Activated T-helper 17 cell treated with anti-CD3 and anti-CD28 coated beads, Interleukin-2, amount 50 U/mL, for 72 hours (primary cell): ENCODE measurements at regions not wholly inside any gene's neighbourhood (a gene's known extent, or its start where the extent isn't known, plus 50 kb on each side); places are given as distances from the start of the nearest gene placed in this dataset.

ENCODE experiments used
- ATAC-seq: fragments of 150-1000 bp; cut with Tn5 transposase; replicated peaks from 2 replicates; pipeline ENCODE4 v1.10.0; 2021; ENCODE audit warnings: mild to moderate bottlenecking, moderate library complexity
- H3K27ac Mint-ChIP-seq: one replicate; pipeline ENCODE4 v1.8.0; 2022; ENCODE audit warnings: mixed read lengths
- H3K27me3 Mint-ChIP-seq: one replicate; pipeline ENCODE4 v1.8.0; 2022; ENCODE audit warnings: mixed read lengths
- H3K36me3 Mint-ChIP-seq: one replicate; pipeline ENCODE4 v1.8.0; 2022; ENCODE audit warnings: low read depth, mild to moderate bottlenecking, mixed read lengths
- H3K4me1 Mint-ChIP-seq: one replicate; pipeline ENCODE4 v1.8.0; 2022; ENCODE audit warnings: mixed read lengths
- H3K4me3 Mint-ChIP-seq: one replicate; pipeline ENCODE4 v1.8.0; 2022; ENCODE audit warnings: mild to moderate bottlenecking, mixed read lengths
- H3K9me3 Mint-ChIP-seq: one replicate; pipeline ENCODE4 v1.8.0; 2022; ENCODE audit warnings: mixed read lengths

GRCh38 chr12:11568762-11569478 is 80.6 kb upstream of the ETV6 start:
- no peak for ATAC-seq
- Mint-ChIP-seq H3K36me3 (no peaks in the 10 kb centered on the region), H3K9me3 (no peaks in the 10 kb centered on the region), H3K4me1 (no peaks in the 10 kb centered on the region), H3K27ac (no peak overlapping the region), H3K4me3 (no peak overlapping the region), H3K27me3 (no peaks in the 10 kb centered on the region)

DNA sequence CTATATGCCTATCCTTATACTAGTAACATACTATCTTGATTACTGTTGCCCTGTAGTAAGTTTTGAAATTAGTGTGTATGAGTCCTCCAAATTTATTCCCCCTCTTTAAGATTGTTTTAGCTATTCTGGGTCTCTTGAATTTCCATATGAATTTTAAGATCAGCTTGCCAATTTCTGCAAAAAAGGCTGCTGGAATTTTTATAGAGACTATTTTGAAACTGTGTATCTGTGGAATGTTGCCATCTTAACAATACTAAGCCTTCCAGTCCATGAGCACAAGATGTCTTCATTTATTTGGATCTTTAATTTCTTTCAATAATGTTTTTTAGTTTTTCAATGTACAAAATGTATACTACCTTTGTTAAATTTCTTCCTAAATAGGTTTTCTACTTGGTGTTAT is 79.8 kb upstream of the ETV6 start:
- Mint-ChIP-seq H3K27me3 (no peaks in the 10 kb centered on the region), H3K9me3 (no peaks in the 10 kb centered on the region), H3K36me3 (no peaks in the 10 kb centered on the region), H3K4me3 (no peak overlapping the region), H3K27ac (no peak overlapping the region), H3K4me1 (no peaks in the 10 kb centered on the region)
- no peak for ATAC-seq

- ATAC-seq, result no peak
- no peaks in the 10 kb centered on the region for H3K9me3 Mint-ChIP-seq
- no peaks in the 10 kb centered on the region for H3K27me3 Mint-ChIP-seq
- H3K4me1 Mint-ChIP-seq, result no peaks in the 10 kb centered on the region
- no peaks in the 10 kb centered on the region for H3K36me3 Mint-ChIP-seq
- H3K27ac Mint-ChIP-seq, result no peak overlapping the region
- H3K4me3 Mint-ChIP-seq, result no peak overlapping the region
Measured at GRCh38 chr12:11573880-11574279, 75.6 kb upstream of the ETV6 start.

- Mint-ChIP-seq H3K4me3 (no peak overlapping the region), H3K27me3 (no peaks in the 10 kb centered on the region), H3K9me3 (no peaks in the 10 kb centered on the region), H3K36me3 (no peaks in the 10 kb centered on the region), H3K4me1 (peaks cover under 1% of the 10 kb centered on the region), H3K27ac (no peak overlapping the region)
- ATAC-seq, result peak; percentile 58
Measured at GRCh38 chr12:11576104-11576503, 73.4 kb upstream of the ETV6 start.

DNA sequence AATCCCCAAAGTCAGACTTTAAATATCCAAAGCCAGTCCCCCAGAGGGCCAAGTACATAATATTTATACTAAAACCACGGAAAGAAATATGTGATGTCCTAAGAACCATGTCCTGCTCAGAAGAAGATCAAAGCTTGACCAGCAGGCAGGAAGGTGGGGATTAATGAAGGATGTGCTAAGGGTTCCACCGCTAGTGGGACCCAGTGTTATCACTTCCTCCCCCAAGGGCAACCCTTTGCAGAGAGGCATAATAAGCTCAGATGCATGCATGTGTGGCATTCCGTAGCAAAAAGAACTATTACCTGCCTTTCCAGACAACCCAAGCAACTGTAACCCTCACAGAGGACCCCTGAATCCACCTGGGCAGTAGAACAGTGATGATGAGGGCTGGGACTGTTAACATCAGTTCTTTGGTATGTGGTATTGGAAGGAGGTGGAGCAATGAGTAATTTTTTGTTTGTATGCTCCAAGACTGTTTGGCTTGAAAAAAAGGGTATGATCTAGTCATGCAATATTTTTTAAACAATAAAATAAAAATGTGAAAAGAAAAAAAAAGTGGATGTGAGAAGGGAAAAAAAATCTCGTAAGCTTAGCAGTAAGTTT is 71.7 kb upstream of the ETV6 start:
- H3K4me3 Mint-ChIP-seq, result no peak overlapping the region
- ATAC-seq, result no peak
- no peaks in the 10 kb centered on the region for H3K36me3 Mint-ChIP-seq
- no peak overlapping the region for H3K27ac Mint-ChIP-seq
- no peaks in the 10 kb centered on the region for H3K27me3 Mint-ChIP-seq
- H3K9me3 Mint-ChIP-seq, result no peaks in the 10 kb centered on the region
- H3K4me1 Mint-ChIP-seq, result peaks cover 4% of the 10 kb centered on the region

- H3K4me3 Mint-ChIP-seq, result no peak overlapping the region
- H3K4me1 Mint-ChIP-seq, result peaks cover 4% of the 10 kb centered on the region
- H3K27ac Mint-ChIP-seq, result peak overlapping the region; percentile 24
- no peaks in the 10 kb centered on the region for H3K36me3 Mint-ChIP-seq
- peak; percentile 75 for ATAC-seq
- H3K27me3 Mint-ChIP-seq, result no peaks in the 10 kb centered on the region
- no peaks in the 10 kb centered on the region for H3K9me3 Mint-ChIP-seq
Measured at GRCh38 chr12:11578461-11578993, 70.9 kb upstream of the ETV6 start.

DNA sequence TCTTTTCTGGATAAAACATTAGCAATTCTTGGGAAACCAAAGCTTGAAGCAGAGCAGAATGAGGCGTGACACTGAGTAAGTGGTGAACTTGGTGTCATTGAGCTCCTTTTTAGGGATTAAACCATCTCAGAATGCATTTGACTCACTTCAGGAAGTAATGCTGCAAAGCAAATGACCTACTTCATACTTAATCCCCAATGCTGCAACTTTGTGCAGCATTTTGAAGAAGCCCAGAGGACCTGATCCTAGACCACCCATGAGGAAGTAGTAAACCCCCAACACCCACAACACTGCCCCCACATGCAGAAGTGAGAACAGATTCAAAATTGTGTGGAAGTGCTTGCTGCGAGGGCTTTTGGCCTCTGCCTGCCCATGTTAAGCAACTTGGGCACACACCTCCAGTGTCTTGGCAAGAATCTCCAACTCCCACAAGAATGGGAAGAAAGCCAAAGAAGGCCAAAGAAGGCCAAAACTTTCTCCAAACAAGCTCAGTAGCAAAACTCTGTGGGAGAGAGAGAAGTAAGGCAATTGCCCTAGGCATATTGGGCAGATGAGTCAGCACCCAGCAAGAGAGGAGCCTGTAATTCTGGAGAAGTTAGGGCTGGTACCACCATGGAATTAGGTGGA is 69.2 kb upstream of the ETV6 start:
- peaks cover 4% of the 10 kb centered on the region for H3K4me1 Mint-ChIP-seq
- no peak overlapping the region for H3K27ac Mint-ChIP-seq
- no peak overlapping the region for H3K4me3 Mint-ChIP-seq
- H3K9me3 Mint-ChIP-seq, result no peaks in the 10 kb centered on the region
- ATAC-seq, result peak; percentile 47
- no peaks in the 10 kb centered on the region for H3K27me3 Mint-ChIP-seq
- H3K36me3 Mint-ChIP-seq, result no peaks in the 10 kb centered on the region

- no peak for ATAC-seq
- peaks cover 4% of the 10 kb centered on the region for H3K4me1 Mint-ChIP-seq
- H3K9me3 Mint-ChIP-seq, result no peaks in the 10 kb centered on the region
- H3K27me3 Mint-ChIP-seq, result no peaks in the 10 kb centered on the region
- H3K27ac Mint-ChIP-seq, result no peak overlapping the region
- H3K36me3 Mint-ChIP-seq, result no peaks in the 10 kb centered on the region
- H3K4me3 Mint-ChIP-seq, result peak overlapping the region; percentile 12
Measured at GRCh38 chr12:11581179-11581755, 68.2 kb upstream of the ETV6 start.

DNA sequence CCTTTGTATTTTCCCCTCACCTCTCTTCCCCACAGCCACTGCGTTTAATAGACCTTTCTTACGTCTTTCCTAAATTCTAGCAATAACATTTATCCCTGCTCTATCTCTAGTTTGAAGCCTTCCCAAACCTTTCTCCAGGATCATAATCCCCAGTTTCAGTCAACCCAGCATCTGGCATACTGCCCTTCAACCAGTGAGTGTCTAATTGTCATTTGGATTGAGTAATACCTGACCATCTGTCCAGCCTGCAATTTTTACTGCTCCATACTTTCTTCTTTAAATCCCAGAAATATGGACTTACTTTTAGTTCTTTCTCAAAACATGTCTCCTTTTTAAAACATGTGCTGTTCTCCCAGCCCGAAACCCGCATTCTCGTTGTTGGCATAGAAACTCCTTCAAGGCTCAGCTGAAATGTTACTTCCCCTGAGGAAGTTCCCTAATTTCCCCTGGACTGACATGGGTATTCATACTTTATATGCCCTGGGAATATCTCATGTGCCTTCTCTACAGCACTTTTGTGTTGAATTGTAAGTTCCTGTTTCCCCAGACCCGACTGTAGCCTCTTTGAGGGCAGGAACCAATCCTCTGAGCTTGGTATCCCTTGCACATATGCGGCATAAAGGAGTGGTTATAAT is 65.1 kb upstream of the ETV6 start:
- H3K4me1 Mint-ChIP-seq, result peaks cover 4% of the 10 kb centered on the region
- ATAC-seq, result no peak
- peak overlapping the region; percentile 23 for H3K27ac Mint-ChIP-seq
- H3K36me3 Mint-ChIP-seq, result no peaks in the 10 kb centered on the region
- no peaks in the 10 kb centered on the region for H3K9me3 Mint-ChIP-seq
- peaks cover 3% of the 10 kb centered on the region for H3K27me3 Mint-ChIP-seq
- H3K4me3 Mint-ChIP-seq, result no peak overlapping the region

DNA sequence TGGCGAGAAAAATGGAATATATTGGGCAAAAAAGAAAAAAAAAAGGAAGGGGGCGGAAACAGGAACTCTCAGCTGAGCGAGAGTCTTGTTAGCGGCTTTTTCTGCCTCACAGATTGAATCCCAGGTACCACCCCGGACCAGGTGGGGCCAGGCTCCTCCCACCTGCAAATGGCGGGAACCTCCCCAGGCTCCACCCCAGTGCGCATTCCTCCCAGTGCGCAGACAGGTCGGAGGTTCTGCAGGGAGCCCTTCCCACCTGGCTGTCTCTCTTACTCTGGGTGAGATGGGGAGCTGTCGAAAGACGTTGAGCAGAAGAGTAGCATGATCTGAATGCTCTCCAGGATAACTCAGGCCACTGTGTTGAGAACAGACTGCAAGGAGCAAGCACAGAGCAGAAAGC is 57.0 kb upstream of the ETV6 start:
- no peak overlapping the region for H3K27ac Mint-ChIP-seq
- H3K27me3 Mint-ChIP-seq, result no peaks in the 10 kb centered on the region
- no peak for ATAC-seq
- H3K9me3 Mint-ChIP-seq, result no peaks in the 10 kb centered on the region
- H3K4me1 Mint-ChIP-seq, result no peaks in the 10 kb centered on the region
- no peaks in the 10 kb centered on the region for H3K36me3 Mint-ChIP-seq
- H3K4me3 Mint-ChIP-seq, result no peak overlapping the region

GRCh38 chr12:11593013-11593412 is 56.5 kb upstream of the ETV6 start:
- H3K27me3 Mint-ChIP-seq, result no peaks in the 10 kb centered on the region
- no peaks in the 10 kb centered on the region for H3K4me1 Mint-ChIP-seq
- ATAC-seq, result no peak
- H3K27ac Mint-ChIP-seq, result no peak overlapping the region
- no peak overlapping the region for H3K4me3 Mint-ChIP-seq
- H3K36me3 Mint-ChIP-seq, result no peaks in the 10 kb centered on the region
- H3K9me3 Mint-ChIP-seq, result no peaks in the 10 kb centered on the region

DNA sequence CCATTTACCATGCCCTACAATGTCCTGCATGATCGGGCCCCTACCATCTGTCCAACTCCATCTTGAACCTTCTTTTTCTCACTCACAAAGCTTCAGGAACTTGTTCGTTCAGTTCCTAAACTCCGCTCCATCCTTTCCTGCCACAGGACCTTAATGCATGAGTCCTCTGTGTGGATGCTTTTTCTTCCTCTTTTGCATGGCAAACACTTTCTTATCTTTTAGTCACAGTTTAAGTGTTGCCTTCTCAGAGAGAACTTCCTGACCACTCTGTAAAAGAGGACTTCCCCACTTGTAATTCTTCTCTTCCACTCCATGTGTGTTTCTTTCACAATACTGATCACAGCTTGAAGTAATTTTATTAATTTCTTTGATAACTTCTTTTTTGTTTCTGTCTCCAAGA is 54.4 kb upstream of the ETV6 start:
- Mint-ChIP-seq H3K27me3 (no peaks in the 10 kb centered on the region), H3K4me1 (no peaks in the 10 kb centered on the region), H3K9me3 (no peaks in the 10 kb centered on the region), H3K36me3 (no peaks in the 10 kb centered on the region), H3K27ac (no peak overlapping the region), H3K4me3 (no peak overlapping the region)
- no peak for ATAC-seq

DNA sequence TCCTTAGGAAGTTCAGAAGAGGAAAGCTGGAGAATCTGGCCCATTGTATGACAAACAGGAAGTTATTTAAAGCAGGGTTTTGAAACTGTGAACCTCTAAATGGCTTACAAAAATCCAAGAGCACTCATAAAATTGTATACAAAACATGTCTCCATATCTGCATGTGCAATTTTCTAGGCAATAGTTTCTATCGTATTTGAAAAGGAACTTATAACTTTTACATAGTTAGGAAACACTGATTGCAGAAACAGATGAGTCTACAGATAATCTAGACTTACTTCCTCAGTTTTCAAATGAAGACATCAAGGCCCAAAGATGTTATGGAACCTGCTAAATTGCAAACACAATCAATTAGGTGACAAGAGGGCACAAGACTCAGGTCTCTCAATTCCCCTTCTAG is 53.3 kb upstream of the ETV6 start:
- Mint-ChIP-seq H3K27ac (no peak overlapping the region), H3K27me3 (no peaks in the 10 kb centered on the region), H3K4me3 (no peak overlapping the region), H3K9me3 (no peaks in the 10 kb centered on the region), H3K36me3 (no peaks in the 10 kb centered on the region), H3K4me1 (no peaks in the 10 kb centered on the region)
- ATAC-seq, result no peak

GRCh38 chr12:11598900-11599299 is 50.6 kb upstream of the ETV6 start:
- no peak for ATAC-seq
- peaks cover 7% of the 10 kb centered on the region for H3K4me1 Mint-ChIP-seq
- no peaks in the 10 kb centered on the region for H3K36me3 Mint-ChIP-seq
- no peak overlapping the region for H3K4me3 Mint-ChIP-seq
- H3K9me3 Mint-ChIP-seq, result no peaks in the 10 kb centered on the region
- H3K27me3 Mint-ChIP-seq, result no peaks in the 10 kb centered on the region
- H3K27ac Mint-ChIP-seq, result no peak overlapping the region
